ENCODE measurements at regions not wholly inside any gene's neighbourhood (a gene's known extent, or its start where the extent isn't known, plus 50 kb on each side); places are given as distances from the start of the nearest gene placed in this dataset.

GRCh38 chr16:16907089-16907488, 528.1 kb downstream of the NPIPA7 start:
- H3K4me3 ChIP-seq: no peak overlapping the region
- no peaks in the 10 kb centered on the region for H3K4me1 ChIP-seq
- H3K9me3 ChIP-seq: no peaks in the 10 kb centered on the region
- TF ChIP-seq CTCF (IDR thresholded peaks at IDR 0.05) (no peak), POLR2A (IDR thresholded peaks at IDR 0.05) (no peak)
- DNase-seq (no peak), ATAC-seq (no peak)
- no peaks in the 10 kb centered on the region for H3K36me3 ChIP-seq (replicated peaks in 1 of 2; ENCODE audit: insufficient read depth in 1 of 2, low read depth in 2 of 2)
- no peak overlapping the region for H3K27ac ChIP-seq
- H3K27me3 ChIP-seq: no peaks in the 10 kb centered on the region
- intact Hi-C loops (cut with DNase I): no loop called here

GRCh38 chr16:16908077-16908476, 529.1 kb downstream of the NPIPA7 start:
- H3K4me1 ChIP-seq: no peaks in the 10 kb centered on the region
- TF ChIP-seq CTCF (IDR thresholded peaks at IDR 0.05) (no peak), POLR2A (IDR thresholded peaks at IDR 0.05) (no peak)
- H3K36me3 ChIP-seq (replicated peaks in 1 of 2; ENCODE audit: insufficient read depth in 1 of 2, low read depth in 2 of 2): no peaks in the 10 kb centered on the region
- intact Hi-C loops (cut with DNase I): no loop called here
- WGBS, 2 donors: 45 to 49% methylated on average over 5 of the region's 5 CpGs
- H3K27me3 ChIP-seq: no peaks in the 10 kb centered on the region
- DNase-seq (no peak), ATAC-seq (no peak)
- H3K9me3 ChIP-seq: no peaks in the 10 kb centered on the region
- no peak overlapping the region for H3K4me3 ChIP-seq
- no peak overlapping the region for H3K27ac ChIP-seq

GRCh38 chr16:16909126-16909525, 530.2 kb downstream of the NPIPA7 start:
- 44 to 50% methylated on average over 3 of the region's 3 CpGs for WGBS, 2 donors
- Histone ChIP-seq H3K9me3 (no peaks in the 10 kb centered on the region), H3K4me1 (no peaks in the 10 kb centered on the region), H3K4me3 (no peak overlapping the region), H3K27me3 (no peaks in the 10 kb centered on the region), H3K27ac (no peak overlapping the region), H3K36me3 (replicated peaks in 1 of 2; ENCODE audit: insufficient read depth in 1 of 2, low read depth in 2 of 2) (no peaks in the 10 kb centered on the region)
- no peak for ATAC-seq
- intact Hi-C loops (cut with DNase I): no loop called here
- TF ChIP-seq POLR2A (IDR thresholded peaks at IDR 0.05): no peak
- no peak for TF ChIP-seq CTCF (IDR thresholded peaks at IDR 0.05)
- no peak for DNase-seq

- ATAC-seq (no peak), DNase-seq (no peak)
- no peak overlapping the region for H3K4me3 ChIP-seq
- intact Hi-C loops (cut with DNase I): no loop called here
- H3K4me1 ChIP-seq: no peaks in the 10 kb centered on the region
- H3K9me3 ChIP-seq: no peaks in the 10 kb centered on the region
- WGBS, 2 donors: 62 to 74% methylated on average over 1 of the region's 1 CpG
- no peaks in the 10 kb centered on the region for H3K27me3 ChIP-seq
- no peak overlapping the region for H3K27ac ChIP-seq
- H3K36me3 ChIP-seq (replicated peaks in 1 of 2; ENCODE audit: insufficient read depth in 1 of 2, low read depth in 2 of 2): no peaks in the 10 kb centered on the region
- TF ChIP-seq CTCF (IDR thresholded peaks at IDR 0.05): no peak
- TF ChIP-seq POLR2A (IDR thresholded peaks at IDR 0.05): no peak
Measured at GRCh38 chr16:16910666-16911065, 531.7 kb downstream of the NPIPA7 start.

GRCh38 chr16:16915771-16916170, 536.8 kb downstream of the NPIPA7 start:
- Histone ChIP-seq H3K4me1 (no peaks in the 10 kb centered on the region), H3K27ac (no peak overlapping the region), H3K9me3 (no peaks in the 10 kb centered on the region), H3K27me3 (peaks cover 0 to 5% of the 10 kb centered on the region in 2 donors), H3K4me3 (no peak overlapping the region), H3K36me3 (replicated peaks in 1 of 2; ENCODE audit: insufficient read depth in 1 of 2, low read depth in 2 of 2) (no peaks in the 10 kb centered on the region)
- ATAC-seq (no peak), DNase-seq (no peak)
- intact Hi-C loops (cut with DNase I): no loop called here
- no peak for TF ChIP-seq CTCF (IDR thresholded peaks at IDR 0.05)
- 48 to 65% methylated on average over 2 to 3 of the region's 3 CpGs for WGBS, 2 donors

All from body of pancreas (tissue), 4 donors.